22Rv1 (cell line): ENCODE measurements at regions not wholly inside any gene's neighbourhood (a gene's known extent, or its start where the extent isn't known, plus 50 kb on each side); places are given as distances from the start of the nearest gene placed in this dataset.

Source experiments
- ZFX ChIP-seq: fragments of 450-650 bp; IDR thresholded peaks from 2 replicates; pipeline ENCODE4 v1.6.1; 2017; ENCODE audit warnings: antibody characterized with exemption, borderline replicate concordance
- TF ChIP-seq, protein P1 (sequence below): fragments of 450-650 bp; IDR thresholded peaks from 2 replicates; pipeline ENCODE4 v1.5.1; 2017; ENCODE audit warnings: mild to moderate bottlenecking

DNA sequence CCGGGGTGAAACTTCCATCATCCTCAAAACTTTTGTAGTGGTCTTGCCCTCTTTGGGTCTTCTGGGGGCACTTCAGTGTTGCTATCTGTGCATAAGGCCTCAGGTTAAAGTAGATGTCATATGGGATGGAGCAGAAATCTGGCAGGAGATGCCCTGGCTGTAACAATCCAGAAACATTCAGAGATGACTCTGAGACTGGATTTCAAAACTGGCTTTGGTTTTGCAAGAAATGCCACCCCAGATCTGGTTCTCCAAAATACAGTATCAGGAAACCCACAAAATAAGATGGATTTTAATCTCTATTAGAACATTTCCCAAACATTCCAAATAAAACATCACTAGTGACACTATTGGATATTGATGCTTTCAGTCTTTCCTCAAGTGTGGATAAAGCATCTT lies 191.5 kb downstream of the REEP3 start:
- TF ChIP-seq, protein P1, sequence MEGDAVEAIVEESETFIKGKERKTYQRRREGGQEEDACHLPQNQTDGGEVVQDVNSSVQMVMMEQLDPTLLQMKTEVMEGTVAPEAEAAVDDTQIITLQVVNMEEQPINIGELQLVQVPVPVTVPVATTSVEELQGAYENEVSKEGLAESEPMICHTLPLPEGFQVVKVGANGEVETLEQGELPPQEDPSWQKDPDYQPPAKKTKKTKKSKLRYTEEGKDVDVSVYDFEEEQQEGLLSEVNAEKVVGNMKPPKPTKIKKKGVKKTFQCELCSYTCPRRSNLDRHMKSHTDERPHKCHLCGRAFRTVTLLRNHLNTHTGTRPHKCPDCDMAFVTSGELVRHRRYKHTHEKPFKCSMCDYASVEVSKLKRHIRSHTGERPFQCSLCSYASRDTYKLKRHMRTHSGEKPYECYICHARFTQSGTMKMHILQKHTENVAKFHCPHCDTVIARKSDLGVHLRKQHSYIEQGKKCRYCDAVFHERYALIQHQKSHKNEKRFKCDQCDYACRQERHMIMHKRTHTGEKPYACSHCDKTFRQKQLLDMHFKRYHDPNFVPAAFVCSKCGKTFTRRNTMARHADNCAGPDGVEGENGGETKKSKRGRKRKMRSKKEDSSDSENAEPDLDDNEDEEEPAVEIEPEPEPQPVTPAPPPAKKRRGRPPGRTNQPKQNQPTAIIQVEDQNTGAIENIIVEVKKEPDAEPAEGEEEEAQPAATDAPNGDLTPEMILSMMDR: no peak
- no peak for TF ChIP-seq ZFX
